Epithelial cell of prostate (primary cell): ENCODE measurements at regions not wholly inside any gene's neighbourhood (a gene's known extent, or its start where the extent isn't known, plus 50 kb on each side); places are given as distances from the start of the nearest gene placed in this dataset.
A peak's percentile ranks its signal among the peaks of the same experiment; 100 is the strongest.

Experiments
- DNase-seq: peaks from one replicate; pipeline ENCODE4 v3.0.0-alpha.2; 2011; ENCODE audit warnings: low read depth, low spot score
- H3K27ac ChIP-seq: fragments of 450-650 bp; 2 replicates; pipeline ENCODE4 v1.5.1; 2017; ENCODE audit warnings: mild to moderate bottlenecking

- DNase-seq = no peak
- H3K27ac ChIP-seq = no peak overlapping the region
Observed at GRCh38 chr1:115428256-115428655, 90.2 kb upstream of the NGF start.

DNA sequence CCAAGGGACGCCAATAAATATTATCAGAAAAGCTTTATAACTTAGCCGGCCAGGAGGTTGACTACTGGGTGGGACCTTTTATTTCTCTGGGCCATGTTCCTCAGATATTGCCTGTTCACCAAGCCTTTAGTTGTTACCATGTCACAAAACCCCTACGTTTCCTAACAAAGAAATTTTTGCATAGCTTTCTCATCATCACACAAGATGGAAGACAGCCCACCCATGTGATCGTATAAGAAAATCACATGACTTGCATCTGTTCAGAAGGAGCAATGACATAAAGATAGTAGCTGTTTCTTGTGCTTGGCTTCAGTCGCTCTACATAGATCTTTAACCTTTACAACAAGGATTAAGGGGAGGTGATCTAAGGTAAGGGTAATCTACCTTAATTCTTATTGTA lies 88.9 kb upstream of the NGF start:
- no peak for DNase-seq

GRCh38 chr1:115426231-115426771 lies 88.3 kb upstream of the NGF start:
- peak overlapping the region; percentile 25 for H3K27ac ChIP-seq
- DNase-seq = no peak

More for the DNA sequence above, 88.9 kb upstream of the NGF start:
- H3K27ac ChIP-seq = no peak overlapping the region

DNA sequence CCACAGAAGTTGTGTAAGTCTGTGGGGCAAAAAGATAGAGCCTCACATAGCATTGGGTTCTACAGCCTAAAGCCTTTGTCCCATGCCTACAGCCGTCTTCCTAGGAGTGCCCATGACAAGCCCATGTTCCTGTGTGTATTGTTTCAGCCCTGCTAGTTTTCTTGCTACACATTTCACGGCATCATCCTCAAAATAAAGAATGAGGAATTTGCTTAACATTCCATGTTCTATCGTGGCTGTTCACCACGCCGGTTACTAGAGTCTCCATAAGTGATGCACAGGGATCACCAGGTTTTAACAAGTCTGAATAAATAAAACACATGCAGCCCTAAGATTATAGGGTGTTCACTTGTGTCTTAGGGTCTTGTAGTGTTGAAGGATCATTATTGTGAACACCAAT lies 87.4 kb upstream of the NGF start:
- no peak overlapping the region for H3K27ac ChIP-seq
- no peak for DNase-seq

- H3K27ac ChIP-seq = no peak overlapping the region
- DNase-seq = no peak
Observed at GRCh38 chr1:115423776-115424175, 85.7 kb upstream of the NGF start.

DNA sequence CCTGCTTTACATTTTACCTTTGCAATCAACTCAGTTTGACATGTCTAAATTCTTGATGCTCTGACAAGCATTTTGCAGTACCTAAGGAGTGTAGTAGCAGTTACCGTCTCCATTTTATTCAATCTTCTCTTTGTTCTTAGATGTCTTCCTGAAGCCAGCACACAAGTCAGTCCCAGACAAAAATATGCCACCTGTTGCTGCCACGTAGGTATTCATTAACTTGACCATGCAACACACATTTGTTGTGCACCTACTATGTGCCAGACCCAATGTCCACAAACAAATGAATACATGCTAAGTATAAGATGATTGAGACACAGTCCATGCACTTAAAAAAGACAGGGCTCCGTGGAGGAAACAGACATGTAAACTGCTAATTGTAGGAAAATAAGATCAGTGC lies 81.5 kb upstream of the NGF start:
- no peak for DNase-seq
- H3K27ac ChIP-seq = no peak overlapping the region

DNA sequence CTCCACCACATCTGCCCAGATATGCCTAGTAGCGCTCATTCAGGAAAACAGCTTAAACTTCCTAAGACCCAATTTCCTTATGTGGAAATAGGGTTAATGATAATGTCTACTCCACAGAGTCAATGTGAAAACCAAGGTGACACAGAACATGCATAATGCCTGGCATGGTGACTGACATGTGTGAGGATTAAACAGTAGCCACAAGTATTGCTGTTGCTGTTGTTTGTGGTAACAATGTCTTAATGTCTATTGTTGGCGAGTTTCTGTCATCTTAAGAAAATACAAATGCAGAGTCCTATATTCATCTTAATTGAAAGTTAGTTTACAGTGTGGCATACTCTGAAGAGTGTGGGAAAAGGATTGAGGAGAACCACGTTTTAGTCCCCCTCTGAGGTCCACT lies 75.6 kb upstream of the NGF start:
- no peak for DNase-seq
- H3K27ac ChIP-seq = no peak overlapping the region

GRCh38 chr1:115413208-115413607 lies 75.2 kb upstream of the NGF start:
- no peak overlapping the region for H3K27ac ChIP-seq
- DNase-seq = no peak

- no peak overlapping the region for H3K27ac ChIP-seq
- DNase-seq = no peak
Observed at GRCh38 chr1:115412733-115413132, 74.7 kb upstream of the NGF start.

GRCh38 chr1:115412286-115412685 lies 74.2 kb upstream of the NGF start:
- H3K27ac ChIP-seq = no peak overlapping the region
- no peak for DNase-seq

- DNase-seq = peak; percentile 86
- H3K27ac ChIP-seq = no peak overlapping the region
Observed at GRCh38 chr1:115411371-115412063, 73.5 kb upstream of the NGF start.

DNA sequence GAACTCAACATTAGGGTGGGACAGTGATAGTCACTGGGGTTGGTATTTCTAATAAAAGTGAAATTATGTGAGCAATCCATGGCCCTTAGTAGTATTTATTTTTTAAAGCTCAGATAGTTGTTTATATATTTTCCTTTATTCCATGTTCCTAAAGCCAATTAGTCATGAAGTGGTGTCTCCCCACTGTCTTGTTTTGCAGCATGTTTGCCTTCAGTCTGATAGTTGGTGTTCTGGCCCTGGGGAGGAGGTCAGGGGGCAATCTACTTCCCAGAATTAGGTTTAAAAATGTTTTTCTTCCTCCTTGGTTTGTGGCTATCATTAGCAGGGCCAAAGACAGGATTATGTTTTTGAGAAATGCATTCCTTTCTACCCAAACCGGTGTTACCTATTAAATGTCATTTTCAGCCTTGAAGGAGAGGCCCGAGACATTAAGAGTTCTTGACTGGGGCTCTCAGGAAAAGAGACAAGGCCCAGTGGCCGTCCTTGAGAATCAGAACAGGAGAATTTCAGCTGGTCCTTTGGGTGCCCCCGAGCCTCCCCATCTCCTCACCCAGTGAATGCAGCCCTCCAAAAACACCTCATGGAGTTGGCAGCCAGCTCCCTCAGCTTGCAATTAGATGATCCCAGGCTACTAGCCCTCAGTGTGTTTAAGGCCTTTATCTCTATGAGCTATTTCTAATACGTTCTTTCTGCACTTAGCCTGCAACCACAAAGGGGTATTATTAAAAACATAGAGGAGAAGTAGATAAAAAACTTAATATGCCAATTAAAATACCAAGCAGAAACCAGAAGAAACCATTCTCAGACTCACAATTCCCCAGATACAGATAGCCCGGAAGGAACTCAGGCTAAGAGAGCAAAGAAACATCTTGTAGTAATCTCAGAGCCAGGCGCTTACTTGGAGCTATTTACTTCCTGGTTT lies 71.3 kb upstream of the NGF start:
- DNase-seq = no peak
- H3K27ac ChIP-seq = no peak overlapping the region

- DNase-seq = no peak
- no peak overlapping the region for H3K27ac ChIP-seq
Observed at GRCh38 chr1:115408533-115408932, 70.5 kb upstream of the NGF start.

GRCh38 chr1:115404911-115405310 lies 66.9 kb upstream of the NGF start:
- H3K27ac ChIP-seq = no peak overlapping the region
- DNase-seq = no peak

GRCh38 chr1:115402753-115403184 lies 64.7 kb upstream of the NGF start:
- no peak overlapping the region for H3K27ac ChIP-seq
- DNase-seq = no peak

GRCh38 chr1:115401676-115402075 lies 63.6 kb upstream of the NGF start:
- DNase-seq = no peak
- H3K27ac ChIP-seq = peak overlapping the region; percentile 71

DNA sequence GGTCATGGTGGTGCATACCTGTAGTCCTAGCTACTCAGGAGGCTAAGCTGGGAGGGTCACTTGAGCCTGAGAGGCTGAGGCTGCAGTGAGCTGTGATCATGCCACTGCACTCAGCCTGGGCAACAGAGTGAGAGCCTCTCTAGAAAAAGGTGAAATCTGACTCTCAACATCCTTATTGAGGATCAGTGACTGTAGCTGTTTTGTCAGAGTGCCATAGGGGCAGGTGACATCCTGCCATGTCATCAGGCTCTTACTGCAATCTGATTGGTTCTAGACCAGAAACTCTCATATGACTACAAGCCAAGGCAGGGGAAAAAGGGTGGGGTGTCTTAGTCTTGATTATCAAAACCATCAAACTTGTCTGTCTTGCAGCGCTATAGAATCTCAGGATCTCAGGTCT lies 62.8 kb upstream of the NGF start:
- peak; percentile 26 for DNase-seq
- peak overlapping the region; percentile 71 for H3K27ac ChIP-seq

GRCh38 chr1:115400426-115400825 lies 62.4 kb upstream of the NGF start:
- DNase-seq = peak; percentile 56
- H3K27ac ChIP-seq = peak overlapping the region; percentile 71

GRCh38 chr1:115398745-115399144 lies 60.7 kb upstream of the NGF start:
- DNase-seq = no peak
- no peak overlapping the region for H3K27ac ChIP-seq
